Esophagus muscularis mucosa (tissue), 4 donors: ENCODE measurements at regions not wholly inside any gene's neighbourhood (a gene's known extent, or its start where the extent isn't known, plus 50 kb on each side); places are given as distances from the start of the nearest gene placed in this dataset.

Experiments
- DNase-seq: peaks from one replicate; pipeline ENCODE4 v3.0.0-alpha.2; 2017; ENCODE audit errors: extremely low spot score
- H3K27ac ChIP-seq, 4 donors: fragments of 200-600 bp; sonication (generic); replicated peaks in 1 of 4; 1 replicate in 3 of 4; 2 replicates in 1 of 4; pipeline ENCODE4 v1.5.1; 2016 to 2019; ENCODE audit warnings: mild to moderate bottlenecking in 1 of 4
- H3K27me3 ChIP-seq, 4 donors: fragments of 200-600 bp; sonication (generic); one replicate each; pipeline versions ENCODE4 v1.5.1 to v1.6.0; 2016 to 2019
- H3K36me3 ChIP-seq, 4 donors: fragments of 200-600 bp; sonication (generic); one replicate each; pipeline ENCODE4 v1.5.1; 2016 to 2019
- H3K4me1 ChIP-seq, 4 donors: fragments of 200-600 bp; sonication (generic); one replicate each; pipeline ENCODE4 v1.5.1; 2016 to 2019
- H3K4me3 ChIP-seq, 4 donors: fragments of 200-600 bp; sonication (generic); 1 replicate in 2 of 4; 2 replicates in 2 of 4; pipeline ENCODE4 v1.5.1; 2016 to 2019; ENCODE audit warnings: mild to moderate bottlenecking in 4 of 4, moderate library complexity in 1 of 4
- H3K9me3 ChIP-seq, 4 donors: fragments of 200-600 bp; sonication (generic); 1 replicate in 3 of 4; 2 replicates in 1 of 4; pipeline ENCODE4 v1.5.1; 2016 to 2019
- CTCF ChIP-seq, 3 experiments: fragments of 200-600 bp in 2 of 3; fragments of 450-650 bp in 1 of 3; sonication (generic) in 2 of 3; IDR thresholded peaks; one replicate each; pipeline ENCODE4 v1.5.1; 2017 to 2019; ENCODE audit warnings: antibody characterized with exemption in 3 of 3, mild to moderate bottlenecking in 2 of 3, moderate library complexity in 1 of 3
- EP300 ChIP-seq: sonication (generic); formaldehyde crosslinking; IDR thresholded peaks from one replicate; pipeline ENCODE4 v1.6.1; 2017; ENCODE audit warnings: antibody characterized with exemption
- POLR2A ChIP-seq: fragments of 450-650 bp; IDR thresholded peaks from one replicate; pipeline ENCODE4 v1.6.1; 2017; ENCODE audit warnings: antibody characterized with exemption, moderate library complexity, mild to moderate bottlenecking, low read depth
- POLR2AphosphoS5 ChIP-seq, 2 donors: sonication (generic); formaldehyde crosslinking; IDR thresholded peaks; one replicate each; pipeline ENCODE4 v1.6.1; 2017; ENCODE audit warnings: antibody characterized with exemption in 2 of 2
- WGBS: methylation state at CpG from one replicate; pipeline ENCODE4 v1.1.5; 2018; 5-methylcytosine and 5-hydroxymethylcytosine counted together
- intact Hi-C: fragments of 100-400 bp; cut with DNase I; formaldehyde crosslinking; loops from one replicate; pipeline ENCODE4 v1.15.1; 2023

- Histone ChIP-seq H3K36me3 (no peaks in the 10 kb centered on the region), H3K27ac (no peak overlapping the region), H3K4me1 (no peaks in the 10 kb centered on the region), H3K4me3 (no peak overlapping the region), H3K27me3 (peaks cover 0 to 15% (median 0%) of the 10 kb centered on the region in 4 donors), H3K9me3 (peaks cover 0 to 11% (median 3%) of the 10 kb centered on the region in 4 donors)
- intact Hi-C loops, result no loop called here
- 66% methylated on average over 5 of the region's 5 CpGs for WGBS
- DNase-seq, result no peak
- TF ChIP-seq POLR2AphosphoS5 (IDR thresholded peaks at IDR 0.05), result no peak
- no peak for TF ChIP-seq EP300
- no peak for TF ChIP-seq CTCF (IDR thresholded peaks at IDR 0.05)
- no peak for TF ChIP-seq POLR2A
Measured at GRCh38 chr11:45502226-45502545, 163.2 kb downstream of the CHST1 start.

DNA sequence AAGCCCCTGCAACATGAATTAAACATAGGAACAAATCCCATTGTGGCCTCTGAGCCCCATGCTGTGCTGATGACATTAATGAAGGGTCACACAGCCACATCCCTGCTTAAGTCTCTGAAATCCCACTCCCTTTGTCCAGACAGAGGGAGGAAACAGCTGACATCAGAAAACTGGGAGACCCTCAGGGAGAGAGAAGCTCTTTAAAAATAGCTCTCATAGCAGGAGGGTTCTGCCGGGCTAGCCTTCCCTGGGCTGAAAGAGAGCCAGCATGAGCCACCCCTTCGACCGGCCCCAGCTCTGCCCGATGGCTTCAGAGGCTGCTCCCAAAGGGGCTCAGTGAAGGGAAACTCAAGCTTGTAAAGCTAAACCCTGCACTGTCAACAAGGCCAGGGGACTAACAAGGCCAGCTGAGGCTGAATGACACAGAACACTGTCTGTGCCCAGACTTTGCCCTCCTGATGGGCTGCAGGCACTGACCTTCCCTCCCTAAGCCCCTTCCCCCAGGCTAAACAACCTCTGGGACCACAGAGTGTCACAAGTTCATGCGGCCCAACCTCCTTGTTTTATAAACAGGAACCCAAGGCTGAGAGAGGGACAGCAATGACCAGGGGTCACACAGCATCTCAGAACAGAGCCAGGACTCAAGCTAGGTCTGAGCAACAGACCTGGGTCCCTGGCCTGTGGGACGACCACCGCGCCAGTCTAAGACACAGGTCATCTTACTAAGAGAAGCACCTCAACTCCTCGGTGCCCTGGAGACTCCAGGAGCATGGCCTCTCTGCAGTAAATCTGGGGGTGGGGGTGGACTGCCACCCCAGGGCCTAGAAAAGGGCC lies 163.8 kb downstream of the CHST1 start:
- TF ChIP-seq EP300 (no peak), POLR2AphosphoS5 (IDR thresholded peaks at IDR 0.05) (no peak), CTCF (IDR thresholded peaks at IDR 0.05) (no peak), POLR2A (no peak)
- Histone ChIP-seq H3K36me3 (no peaks in the 10 kb centered on the region), H3K4me1 (no peaks in the 10 kb centered on the region), H3K27me3 (peaks cover 0 to 15% (median 0%) of the 10 kb centered on the region in 4 donors), H3K4me3 (no peak overlapping the region), H3K27ac (no peak overlapping the region), H3K9me3 (peaks cover 0 to 11% (median 3%) of the 10 kb centered on the region in 4 donors)
- no peak for DNase-seq
- intact Hi-C loops, result no loop called here
- 62% methylated on average over 7 of the region's 9 CpGs for WGBS

DNA sequence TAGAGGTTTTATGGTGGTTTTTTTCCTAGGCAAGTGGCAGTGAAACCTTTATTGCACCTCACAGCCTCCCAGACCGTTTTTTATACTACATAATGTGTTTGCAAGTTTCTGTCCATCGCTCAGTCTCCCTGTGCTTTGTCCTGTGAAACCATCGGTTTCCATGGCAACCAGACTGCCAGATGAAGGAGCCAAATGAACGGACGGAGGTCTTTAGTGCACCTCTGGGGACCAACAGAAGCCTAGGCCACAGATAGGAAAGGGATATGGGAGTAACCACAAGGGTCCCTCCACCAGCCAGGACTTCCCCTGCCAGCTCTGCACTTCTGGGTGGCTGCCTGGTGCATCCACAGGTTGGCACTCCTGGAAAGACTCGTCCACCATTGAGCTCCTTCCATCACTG lies 165.0 kb downstream of the CHST1 start:
- H3K27me3 ChIP-seq, result peaks cover 0 to 17% (median 0%) of the 10 kb centered on the region in 4 donors
- no peaks in the 10 kb centered on the region for H3K36me3 ChIP-seq
- intact Hi-C loops, result no loop called here
- no peak overlapping the region for H3K4me3 ChIP-seq
- peaks cover 0 to 11% (median 5%) of the 10 kb centered on the region in 4 donors for H3K9me3 ChIP-seq
- TF ChIP-seq POLR2AphosphoS5 (IDR thresholded peaks at IDR 0.05), result no peak
- no peak for TF ChIP-seq POLR2A
- TF ChIP-seq EP300, result no peak
- TF ChIP-seq CTCF (IDR thresholded peaks at IDR 0.05), result no peak
- no peak for DNase-seq
- H3K27ac ChIP-seq, result no peak overlapping the region
- no peaks in the 10 kb centered on the region for H3K4me1 ChIP-seq
- WGBS, result 58% methylated on average over 5 of the region's 6 CpGs

GRCh38 chr11:45494738-45495137 lies 170.7 kb downstream of the CHST1 start:
- 100% methylated on average over 1 of the region's 2 CpGs for WGBS
- TF ChIP-seq POLR2AphosphoS5 (IDR thresholded peaks at IDR 0.05) (no peak), CTCF (IDR thresholded peaks at IDR 0.05) (no peak), EP300 (no peak), POLR2A (no peak)
- Histone ChIP-seq H3K4me3 (no peak overlapping the region), H3K27me3 (peaks cover 0 to 17% (median 0%) of the 10 kb centered on the region in 4 donors), H3K36me3 (no peaks in the 10 kb centered on the region), H3K9me3 (peaks cover 0 to 11% (median 2%) of the 10 kb centered on the region in 4 donors), H3K4me1 (no peaks in the 10 kb centered on the region), H3K27ac (no peak overlapping the region)
- intact Hi-C loops, result no loop called here
- DNase-seq, result no peak
